BLaER1 treated with 17β-estradiol and CSF1 and Interleukin-3, amounts not matched to agents 10 nM and 100 nM (cell line): ENCODE measurements at regions not wholly inside any gene's neighbourhood (a gene's known extent, or its start where the extent isn't known, plus 50 kb on each side); places are given as distances from the start of the nearest gene placed in this dataset.

Source experiments
- H3K27ac ChIP-seq, 11 experiments: shearing (Covaris generic); formaldehyde crosslinking; 2 replicates each; pipeline ENCODE4 v1.8.1; 2022
- H3K27me3 ChIP-seq, 11 experiments: shearing (Covaris generic); formaldehyde crosslinking; 2 replicates each; pipeline ENCODE4 v1.8.1; 2022
- H3K36me3 ChIP-seq, 11 experiments: shearing (Covaris generic); formaldehyde crosslinking; 2 replicates each; pipeline ENCODE4 v1.8.1; 2022
- H3K4me1 ChIP-seq, 10 experiments: shearing (Covaris generic); formaldehyde crosslinking; 2 replicates each; pipeline ENCODE4 v1.8.1; 2022
- H3K4me2 ChIP-seq, 11 experiments: shearing (Covaris generic); formaldehyde crosslinking; 2 replicates each; pipeline ENCODE4 v1.8.1; 2022
- H3K4me3 ChIP-seq, 10 experiments: shearing (Covaris generic); formaldehyde crosslinking; 2 replicates each; pipeline ENCODE4 v1.8.1; 2022
- H3K9ac ChIP-seq, 11 experiments: shearing (Covaris generic); formaldehyde crosslinking; 2 replicates each; pipeline ENCODE4 v1.8.1; 2022
- H3K9me3 ChIP-seq, 11 experiments: shearing (Covaris generic); formaldehyde crosslinking; replicated peaks in 1 of 11; 2 replicates each; pipeline ENCODE4 v1.8.1; 2022
- H4K20me1 ChIP-seq, 11 experiments: shearing (Covaris generic); formaldehyde crosslinking; 2 replicates each; pipeline ENCODE4 v1.8.1; 2022
- Cebpa-rat ChIP-seq, 11 experiments: shearing (Covaris generic); IDR thresholded peaks; 2 replicates each; pipeline ENCODE4 v1.8.1; 2022

DNA sequence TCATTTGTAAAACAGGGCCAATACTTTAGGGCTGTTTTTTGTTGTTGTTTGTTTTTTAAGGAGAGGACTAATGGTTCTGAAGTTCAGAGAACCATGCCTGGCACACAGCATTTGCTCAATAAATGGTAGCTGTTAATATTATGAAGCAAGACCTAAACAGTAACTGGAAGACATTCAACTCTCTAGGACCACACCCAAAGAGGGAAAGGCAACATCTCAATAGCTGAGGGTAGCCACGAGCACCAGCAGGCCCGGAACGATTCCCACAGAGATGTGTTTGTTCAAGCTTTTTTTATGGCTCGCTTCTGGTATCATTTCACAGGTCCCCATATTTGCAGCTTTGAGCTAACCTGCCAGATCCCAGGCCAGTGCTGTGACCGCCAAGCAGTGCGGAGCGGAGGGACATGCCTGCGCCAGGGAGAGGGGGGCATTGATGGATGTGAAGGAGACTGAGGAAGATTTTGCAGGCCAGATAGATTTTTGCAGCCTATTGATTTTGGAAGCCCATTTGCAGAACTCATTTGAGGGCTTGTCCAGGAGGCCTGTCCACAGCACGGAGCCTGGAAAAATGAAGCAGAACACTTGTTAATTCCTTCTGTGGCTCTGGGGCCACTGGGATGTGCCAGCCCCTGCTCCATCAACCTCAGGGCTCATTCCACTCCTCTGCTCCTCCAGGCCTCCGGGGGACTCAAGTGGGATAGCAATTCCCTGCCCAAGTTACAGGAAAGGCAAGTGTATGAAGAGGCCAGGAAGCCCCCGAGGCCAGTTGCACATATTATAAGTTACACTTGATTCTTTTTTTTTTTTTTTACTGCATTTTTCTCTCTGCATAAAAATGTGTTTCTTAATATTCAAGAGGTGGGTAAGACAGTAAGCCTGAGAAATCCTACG lies 57.3 kb upstream of the FGFR2 start:
- H3K9ac ChIP-seq, result no peak overlapping the region
- H4K20me1 ChIP-seq, result no peaks in the 10 kb centered on the region
- H3K36me3 ChIP-seq, result no peaks in the 10 kb centered on the region
- 0 out of 22 replicates have a peak, but pooled peaks cover 0 to 6% (median 0%) of the 10 kb centered on the region in 11 experiments for H3K9me3 ChIP-seq
- no peak overlapping the region for H3K4me2 ChIP-seq
- TF ChIP-seq Cebpa-rat (IDR thresholded peaks at IDR 0.05), result no peak
- no peak overlapping the region for H3K4me3 ChIP-seq
- H3K4me1 ChIP-seq, result peaks cover 0 to 15% (median 0%) of the 10 kb centered on the region in 10 experiments; a peak in 4 of 20 replicates
- H3K27me3 ChIP-seq, result no peaks in the 10 kb centered on the region
- no peak overlapping the region for H3K27ac ChIP-seq

DNA sequence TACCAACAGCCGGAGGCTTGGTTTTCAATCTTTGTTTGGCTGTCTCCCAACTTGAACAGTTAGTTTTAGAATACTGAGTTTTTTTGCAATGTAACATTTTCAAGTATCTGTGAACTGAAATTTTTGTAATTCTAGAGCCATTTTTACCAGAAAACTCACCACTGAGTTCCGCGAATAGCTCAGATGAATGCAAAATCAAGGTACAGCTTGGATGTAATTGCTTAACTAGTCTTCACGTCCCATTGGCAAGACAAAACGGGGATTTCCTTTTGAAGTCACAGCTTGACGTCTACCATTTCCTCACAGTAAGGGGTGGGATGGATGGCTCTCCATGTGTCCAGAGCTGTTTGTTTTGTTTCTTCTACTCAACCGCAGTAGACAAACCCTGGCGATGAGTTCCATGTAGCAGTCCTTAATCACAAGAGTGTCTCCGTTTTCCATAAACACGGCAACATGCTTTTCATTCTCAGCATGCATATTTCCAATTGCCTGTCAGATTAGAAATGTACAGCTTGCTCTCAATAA lies 55.8 kb upstream of the FGFR2 start:
- H3K9ac ChIP-seq, result no peak overlapping the region
- H3K27ac ChIP-seq, result no peak overlapping the region
- no peak for TF ChIP-seq Cebpa-rat (IDR thresholded peaks at IDR 0.05)

DNA sequence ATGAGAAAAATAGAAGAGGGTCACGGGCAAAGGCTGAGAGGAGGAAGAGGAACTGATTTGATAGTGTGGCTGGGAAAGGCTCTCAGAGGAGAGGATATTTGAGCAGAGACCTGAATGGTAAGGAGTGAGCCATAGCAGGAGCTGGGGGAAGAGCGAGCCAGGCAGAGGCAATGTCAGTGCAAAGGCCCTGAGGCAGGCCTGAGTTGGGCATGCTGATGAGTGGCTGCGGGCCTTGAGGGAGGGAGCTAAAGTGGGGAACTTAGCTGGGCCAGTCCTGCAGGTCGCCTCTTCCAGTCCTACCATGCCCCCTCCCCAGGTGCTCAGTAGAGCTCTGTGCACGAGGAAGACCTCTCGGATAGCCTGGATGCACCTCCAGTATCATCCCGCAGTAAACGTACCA lies 55.4 kb upstream of the FGFR2 start:
- no peak for TF ChIP-seq Cebpa-rat (IDR thresholded peaks at IDR 0.05)
- H3K4me1 ChIP-seq, result no peaks in the 10 kb centered on the region
- no peaks in the 10 kb centered on the region for H3K27me3 ChIP-seq
- no peak overlapping the region for H3K27ac ChIP-seq
- H3K9ac ChIP-seq, result no peak overlapping the region
- H3K9me3 ChIP-seq, result 0 out of 22 replicates have a peak, but pooled peaks cover 0 to 6% (median 0%) of the 10 kb centered on the region in 11 experiments
- H4K20me1 ChIP-seq, result no peaks in the 10 kb centered on the region
- H3K36me3 ChIP-seq, result no peaks in the 10 kb centered on the region
- H3K4me2 ChIP-seq, result no peak overlapping the region
- H3K4me3 ChIP-seq, result no peak overlapping the region

More for the DNA sequence above, 55.8 kb upstream of the FGFR2 start:
- Histone ChIP-seq H3K27me3 (no peaks in the 10 kb centered on the region), H3K4me3 (no peak overlapping the region), H3K4me2 (no peak overlapping the region), H4K20me1 (no peaks in the 10 kb centered on the region), H3K4me1 (peaks cover 0 to under 1% (median 0%) of the 10 kb centered on the region in 10 experiments; a peak in 1 of 20 replicates), H3K36me3 (no peaks in the 10 kb centered on the region), H3K9me3 (0 out of 22 replicates have a peak, but pooled peaks cover 0 to 6% (median 0%) of the 10 kb centered on the region in 11 experiments)

DNA sequence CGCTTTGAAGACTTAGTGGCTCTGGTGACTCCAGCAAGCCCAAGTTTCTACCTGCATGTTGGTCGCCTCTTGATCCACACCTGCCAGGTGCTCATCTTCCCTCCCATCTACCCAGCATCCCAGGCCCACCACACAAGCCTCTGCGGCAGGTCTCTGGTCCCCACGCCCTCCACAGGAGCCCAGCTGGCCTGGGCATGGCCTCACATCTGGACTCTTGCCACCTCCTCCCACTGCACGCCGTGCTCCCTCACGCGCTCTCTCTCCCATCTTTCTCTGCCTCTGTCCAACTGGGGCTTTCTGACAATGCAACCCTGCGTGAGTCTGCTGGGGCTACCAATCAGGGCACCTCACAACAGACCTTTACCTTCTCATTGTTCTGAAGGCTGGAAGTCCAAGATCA lies 50.2 kb upstream of the FGFR2 start:
- Histone ChIP-seq H3K27ac (no peak overlapping the region), H3K9me3 (peaks cover 0 to 4% (median 0%) of the 10 kb centered on the region in 11 experiments; a peak in 1 of 22 replicates), H4K20me1 (no peaks in the 10 kb centered on the region), H3K36me3 (no peaks in the 10 kb centered on the region), H3K9ac (no peak overlapping the region), H3K4me2 (no peak overlapping the region), H3K27me3 (no peaks in the 10 kb centered on the region), H3K4me3 (no peak overlapping the region), H3K4me1 (peaks cover 0 to 5% (median 0%) of the 10 kb centered on the region in 10 experiments; a peak in 1 of 20 replicates)
- TF ChIP-seq Cebpa-rat (IDR thresholded peaks at IDR 0.05), result no peak

DNA sequence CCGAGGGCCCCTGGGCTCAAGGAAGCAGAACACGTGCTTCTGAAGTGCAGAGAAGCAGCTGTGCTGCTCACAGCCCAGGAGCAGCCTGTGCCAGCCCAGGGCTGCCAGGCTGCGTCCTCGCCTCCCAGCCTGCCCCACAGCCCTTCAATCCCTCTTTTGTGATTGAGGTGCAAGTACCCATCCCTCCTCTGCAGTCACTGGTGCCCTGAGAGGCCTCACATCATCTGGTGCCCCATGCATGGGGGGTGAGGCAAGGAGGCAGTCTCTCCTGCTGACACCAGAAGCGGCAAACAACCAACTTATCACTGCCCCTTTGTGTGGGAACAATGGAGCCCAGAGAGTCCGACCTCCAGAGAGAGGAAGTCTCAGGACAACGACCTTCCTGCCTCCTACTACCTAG lies 49.8 kb upstream of the FGFR2 start:
- no peaks in the 10 kb centered on the region for H3K36me3 ChIP-seq
- no peaks in the 10 kb centered on the region for H4K20me1 ChIP-seq
- no peak overlapping the region for H3K27ac ChIP-seq
- H3K9me3 ChIP-seq, result peaks cover 0 to 4% (median 0%) of the 10 kb centered on the region in 11 experiments; a peak in 1 of 22 replicates
- H3K4me3 ChIP-seq, result no peak overlapping the region
- peaks cover 0 to 5% (median 0%) of the 10 kb centered on the region in 10 experiments; a peak in 1 of 20 replicates for H3K4me1 ChIP-seq
- no peak overlapping the region for H3K9ac ChIP-seq
- H3K4me2 ChIP-seq, result no peak overlapping the region
- no peaks in the 10 kb centered on the region for H3K27me3 ChIP-seq
- TF ChIP-seq Cebpa-rat (IDR thresholded peaks at IDR 0.05), result no peak
